ENCODE measurements at regions not wholly inside any gene's neighbourhood (a gene's known extent, or its start where the extent isn't known, plus 50 kb on each side); places are given as distances from the start of the nearest gene placed in this dataset.

GRCh38 chr11:71370020-71370747 lies 78.0 kb downstream of the DHCR7 start:
- no peak for TF ChIP-seq POLR2A (IDR thresholded peaks at IDR 0.05)
- TF ChIP-seq, protein P1, sequence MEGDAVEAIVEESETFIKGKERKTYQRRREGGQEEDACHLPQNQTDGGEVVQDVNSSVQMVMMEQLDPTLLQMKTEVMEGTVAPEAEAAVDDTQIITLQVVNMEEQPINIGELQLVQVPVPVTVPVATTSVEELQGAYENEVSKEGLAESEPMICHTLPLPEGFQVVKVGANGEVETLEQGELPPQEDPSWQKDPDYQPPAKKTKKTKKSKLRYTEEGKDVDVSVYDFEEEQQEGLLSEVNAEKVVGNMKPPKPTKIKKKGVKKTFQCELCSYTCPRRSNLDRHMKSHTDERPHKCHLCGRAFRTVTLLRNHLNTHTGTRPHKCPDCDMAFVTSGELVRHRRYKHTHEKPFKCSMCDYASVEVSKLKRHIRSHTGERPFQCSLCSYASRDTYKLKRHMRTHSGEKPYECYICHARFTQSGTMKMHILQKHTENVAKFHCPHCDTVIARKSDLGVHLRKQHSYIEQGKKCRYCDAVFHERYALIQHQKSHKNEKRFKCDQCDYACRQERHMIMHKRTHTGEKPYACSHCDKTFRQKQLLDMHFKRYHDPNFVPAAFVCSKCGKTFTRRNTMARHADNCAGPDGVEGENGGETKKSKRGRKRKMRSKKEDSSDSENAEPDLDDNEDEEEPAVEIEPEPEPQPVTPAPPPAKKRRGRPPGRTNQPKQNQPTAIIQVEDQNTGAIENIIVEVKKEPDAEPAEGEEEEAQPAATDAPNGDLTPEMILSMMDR (IDR thresholded peaks at IDR 0.05) = no peak
